ENCODE measurements at regions not wholly inside any gene's neighbourhood (a gene's known extent, or its start where the extent isn't known, plus 50 kb on each side); places are given as distances from the start of the nearest gene placed in this dataset.

DNA sequence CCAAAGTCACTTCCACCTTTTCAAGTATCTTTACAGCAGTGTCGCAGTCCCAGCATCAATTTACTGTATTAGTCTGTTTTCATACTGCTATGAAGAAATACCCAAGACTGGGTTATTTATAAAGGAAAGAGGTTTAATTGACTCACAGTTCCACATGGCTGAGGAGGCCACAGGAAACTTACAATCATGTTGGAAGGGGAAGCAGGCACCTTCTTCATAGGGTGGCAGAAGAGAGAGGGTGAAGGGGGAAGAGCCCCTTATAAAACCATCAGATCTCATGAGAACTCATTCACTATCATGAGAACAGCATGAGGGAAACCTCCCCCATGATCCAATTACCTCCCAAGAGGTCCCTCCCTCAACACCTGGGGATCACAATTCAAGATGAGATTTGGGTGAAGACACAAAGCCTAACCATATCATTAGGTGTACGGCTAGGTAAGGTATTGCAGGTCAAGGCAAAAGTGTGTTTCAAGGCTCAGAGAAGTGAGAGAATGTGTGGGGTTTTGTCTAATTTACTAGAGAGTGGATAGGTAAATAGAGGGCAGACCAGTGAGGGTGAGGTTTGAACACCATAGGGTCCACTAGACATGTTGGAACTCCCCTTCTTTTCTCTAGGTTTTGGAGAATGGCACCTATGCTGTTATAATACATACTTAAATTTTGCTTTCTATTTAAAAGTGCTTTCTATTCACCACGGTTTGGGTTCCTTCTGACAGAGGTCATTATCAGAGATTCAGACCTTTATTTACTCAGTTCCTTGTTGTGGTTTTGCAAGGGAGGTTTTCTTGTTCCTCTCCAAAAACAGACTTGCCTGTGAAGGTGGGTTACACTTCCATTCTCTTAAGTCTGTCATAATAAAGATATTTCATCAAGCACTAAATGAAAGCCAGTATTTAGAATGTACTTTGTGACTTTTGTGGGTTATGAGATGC, 186.6 kb downstream of the CPEB2 start:
- H3K9ac ChIP-seq (ENCODE audit: low read length), result no peak overlapping the region
- H3F3A ChIP-seq (ENCODE audit: insufficient read depth, low read length, poor library complexity, severe bottlenecking), result no peaks in the 10 kb centered on the region
- TF ChIP-seq SMC3 (conservative IDR thresholded peaks at IDR 0.05; ENCODE audit: poor library complexity), result no peak
- TF ChIP-seq TAF1 (IDR thresholded peaks at IDR 0.05; ENCODE audit: low read depth), result no peak
- TF ChIP-seq, protein P1, sequence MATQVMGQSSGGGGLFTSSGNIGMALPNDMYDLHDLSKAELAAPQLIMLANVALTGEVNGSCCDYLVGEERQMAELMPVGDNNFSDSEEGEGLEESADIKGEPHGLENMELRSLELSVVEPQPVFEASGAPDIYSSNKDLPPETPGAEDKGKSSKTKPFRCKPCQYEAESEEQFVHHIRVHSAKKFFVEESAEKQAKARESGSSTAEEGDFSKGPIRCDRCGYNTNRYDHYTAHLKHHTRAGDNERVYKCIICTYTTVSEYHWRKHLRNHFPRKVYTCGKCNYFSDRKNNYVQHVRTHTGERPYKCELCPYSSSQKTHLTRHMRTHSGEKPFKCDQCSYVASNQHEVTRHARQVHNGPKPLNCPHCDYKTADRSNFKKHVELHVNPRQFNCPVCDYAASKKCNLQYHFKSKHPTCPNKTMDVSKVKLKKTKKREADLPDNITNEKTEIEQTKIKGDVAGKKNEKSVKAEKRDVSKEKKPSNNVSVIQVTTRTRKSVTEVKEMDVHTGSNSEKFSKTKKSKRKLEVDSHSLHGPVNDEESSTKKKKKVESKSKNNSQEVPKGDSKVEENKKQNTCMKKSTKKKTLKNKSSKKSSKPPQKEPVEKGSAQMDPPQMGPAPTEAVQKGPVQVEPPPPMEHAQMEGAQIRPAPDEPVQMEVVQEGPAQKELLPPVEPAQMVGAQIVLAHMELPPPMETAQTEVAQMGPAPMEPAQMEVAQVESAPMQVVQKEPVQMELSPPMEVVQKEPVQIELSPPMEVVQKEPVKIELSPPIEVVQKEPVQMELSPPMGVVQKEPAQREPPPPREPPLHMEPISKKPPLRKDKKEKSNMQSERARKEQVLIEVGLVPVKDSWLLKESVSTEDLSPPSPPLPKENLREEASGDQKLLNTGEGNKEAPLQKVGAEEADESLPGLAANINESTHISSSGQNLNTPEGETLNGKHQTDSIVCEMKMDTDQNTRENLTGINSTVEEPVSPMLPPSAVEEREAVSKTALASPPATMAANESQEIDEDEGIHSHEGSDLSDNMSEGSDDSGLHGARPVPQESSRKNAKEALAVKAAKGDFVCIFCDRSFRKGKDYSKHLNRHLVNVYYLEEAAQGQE (IDR thresholded peaks at IDR 0.05; ENCODE audit: borderline replicate concordance), result no peak
- TF ChIP-seq EZH2 (IDR thresholded peaks at IDR 0.05; ENCODE audit: borderline replicate concordance, insufficient read depth, low read length, poor library complexity, severe bottlenecking), result no peak
- TF ChIP-seq, protein P2, sequence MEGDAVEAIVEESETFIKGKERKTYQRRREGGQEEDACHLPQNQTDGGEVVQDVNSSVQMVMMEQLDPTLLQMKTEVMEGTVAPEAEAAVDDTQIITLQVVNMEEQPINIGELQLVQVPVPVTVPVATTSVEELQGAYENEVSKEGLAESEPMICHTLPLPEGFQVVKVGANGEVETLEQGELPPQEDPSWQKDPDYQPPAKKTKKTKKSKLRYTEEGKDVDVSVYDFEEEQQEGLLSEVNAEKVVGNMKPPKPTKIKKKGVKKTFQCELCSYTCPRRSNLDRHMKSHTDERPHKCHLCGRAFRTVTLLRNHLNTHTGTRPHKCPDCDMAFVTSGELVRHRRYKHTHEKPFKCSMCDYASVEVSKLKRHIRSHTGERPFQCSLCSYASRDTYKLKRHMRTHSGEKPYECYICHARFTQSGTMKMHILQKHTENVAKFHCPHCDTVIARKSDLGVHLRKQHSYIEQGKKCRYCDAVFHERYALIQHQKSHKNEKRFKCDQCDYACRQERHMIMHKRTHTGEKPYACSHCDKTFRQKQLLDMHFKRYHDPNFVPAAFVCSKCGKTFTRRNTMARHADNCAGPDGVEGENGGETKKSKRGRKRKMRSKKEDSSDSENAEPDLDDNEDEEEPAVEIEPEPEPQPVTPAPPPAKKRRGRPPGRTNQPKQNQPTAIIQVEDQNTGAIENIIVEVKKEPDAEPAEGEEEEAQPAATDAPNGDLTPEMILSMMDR (IDR thresholded peaks at IDR 0.05; ENCODE audit: poor library complexity, severe bottlenecking), result no peak
- TF ChIP-seq MXI1 (conservative IDR thresholded peaks at IDR 0.05; ENCODE audit: poor library complexity, severe bottlenecking), result no peak
- no peak for TF ChIP-seq POLR2AphosphoS5 (IDR thresholded peaks at IDR 0.05)
- TF ChIP-seq EP300 (conservative IDR thresholded peaks at IDR 0.05; ENCODE audit: poor library complexity, severe bottlenecking), result no peak
- no peak for TF ChIP-seq RAD21 (conservative IDR thresholded peaks at IDR 0.05)
- H3K36me3 ChIP-seq (ENCODE audit: insufficient read depth, low read length), result no peaks in the 10 kb centered on the region
- H2AFZ ChIP-seq (ENCODE audit: low read depth, low read length), result no peak overlapping the region
- H3K9me3 ChIP-seq (ENCODE audit: low read length), result no peaks in the 10 kb centered on the region
- no peaks in the 10 kb centered on the region for H3K27me3 ChIP-seq (ENCODE audit: insufficient read depth, low read depth, low read length)
- no peak overlapping the region for H3K27ac ChIP-seq (ENCODE audit: low read length)
- no peak overlapping the region for H3K4me3 ChIP-seq (ENCODE audit: low read length)
- no peaks in the 10 kb centered on the region for H3K79me2 ChIP-seq (replicated peaks; ENCODE audit: insufficient read depth, low read length)
- no peak overlapping the region for H3K4me2 ChIP-seq (ENCODE audit: low read length)
- H3K9me2 ChIP-seq (ENCODE audit: insufficient read depth, low read length), result no peaks in the 10 kb centered on the region
- H4K20me1 ChIP-seq (ENCODE audit: insufficient read depth), result no peaks in the 10 kb centered on the region

DNA sequence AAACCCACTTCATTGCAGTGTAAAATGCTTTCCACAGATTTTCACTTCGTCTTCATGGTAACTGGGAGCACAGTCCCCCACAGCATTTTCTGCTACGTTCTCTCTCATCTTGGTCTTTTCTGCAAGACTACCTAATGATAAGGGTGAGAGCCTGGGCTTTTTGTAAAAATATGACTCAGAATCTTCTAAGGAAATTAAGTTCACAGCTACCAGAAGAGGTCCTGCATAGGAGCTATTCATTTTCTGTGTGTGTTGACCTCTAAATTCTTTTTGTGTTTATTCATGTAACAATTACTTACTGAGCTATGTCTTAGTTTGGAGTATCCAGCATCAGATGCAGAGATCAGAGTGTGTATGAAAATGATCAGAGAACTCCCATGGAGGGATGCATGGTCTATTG, 192.2 kb downstream of the CPEB2 start:
- H3F3A ChIP-seq (ENCODE audit: insufficient read depth, low read length, poor library complexity, severe bottlenecking), result no peaks in the 10 kb centered on the region

More for the DNA sequence above, 192.2 kb downstream of the CPEB2 start:
- Histone ChIP-seq H3K79me2 (replicated peaks; ENCODE audit: insufficient read depth, low read length) (no peaks in the 10 kb centered on the region), H4K20me1 (ENCODE audit: insufficient read depth) (no peaks in the 10 kb centered on the region), H3K9ac (ENCODE audit: low read length) (no peak overlapping the region), H3K27me3 (ENCODE audit: insufficient read depth, low read depth, low read length) (no peaks in the 10 kb centered on the region), H2AFZ (ENCODE audit: low read depth, low read length) (no peak overlapping the region), H3K36me3 (ENCODE audit: insufficient read depth, low read length) (no peaks in the 10 kb centered on the region), H3K9me3 (ENCODE audit: low read length) (no peaks in the 10 kb centered on the region), H3K9me2 (ENCODE audit: insufficient read depth, low read length) (no peaks in the 10 kb centered on the region), H3K4me3 (ENCODE audit: low read length) (no peak overlapping the region), H3K4me2 (ENCODE audit: low read length) (no peak overlapping the region), H3K27ac (ENCODE audit: low read length) (no peak overlapping the region)
- TF ChIP-seq RAD21 (conservative IDR thresholded peaks at IDR 0.05) (no peak), SMC3 (conservative IDR thresholded peaks at IDR 0.05; ENCODE audit: poor library complexity) (no peak), MXI1 (conservative IDR thresholded peaks at IDR 0.05; ENCODE audit: poor library complexity, severe bottlenecking) (no peak), POLR2AphosphoS5 (IDR thresholded peaks at IDR 0.05) (no peak), EP300 (conservative IDR thresholded peaks at IDR 0.05; ENCODE audit: poor library complexity, severe bottlenecking) (no peak)
- TF ChIP-seq, protein P2 (IDR thresholded peaks at IDR 0.05; ENCODE audit: poor library complexity, severe bottlenecking), result no peak

Data from neural cell (in vitro differentiated cells).